Kidney tubule cell (primary cell): ENCODE measurements at regions not wholly inside any gene's neighbourhood (a gene's known extent, or its start where the extent isn't known, plus 50 kb on each side); places are given as distances from the start of the nearest gene placed in this dataset.

Experiments used
- DNase-seq: peaks from one replicate; pipeline ENCODE4 v3.0.0-alpha.2; 2018; ENCODE audit warnings: low spot score

- DNase-seq, result no peak
Measured at GRCh38 chr6:170114187-170114945, 176.5 kb downstream of the DLL1 start.

- no peak for DNase-seq
Measured at GRCh38 chr6:170113141-170113540, 177.7 kb downstream of the DLL1 start.

GRCh38 chr6:170112583-170112860, 178.4 kb downstream of the DLL1 start:
- DNase-seq, result no peak

- no peak for DNase-seq
Measured at GRCh38 chr6:170111816-170112582, 178.9 kb downstream of the DLL1 start.

- DNase-seq, result no peak
Measured at GRCh38 chr6:170111141-170111664, 179.7 kb downstream of the DLL1 start.

- DNase-seq, result no peak
Measured at GRCh38 chr6:170110201-170111140, 180.4 kb downstream of the DLL1 start.

- DNase-seq, result no peak
Measured at GRCh38 chr6:170108890-170109587, 181.8 kb downstream of the DLL1 start.

- no peak for DNase-seq
Measured at GRCh38 chr6:170108456-170108855, 182.4 kb downstream of the DLL1 start.

GRCh38 chr6:170107606-170108222, 183.2 kb downstream of the DLL1 start:
- no peak for DNase-seq

- DNase-seq, result no peak
Measured at GRCh38 chr6:170106906-170107525, 183.9 kb downstream of the DLL1 start.

- no peak for DNase-seq
Measured at GRCh38 chr6:170102582-170103481, 188.0 kb downstream of the DLL1 start.

GRCh38 chr6:170102038-170102437, 188.8 kb downstream of the DLL1 start:
- DNase-seq, result no peak

GRCh38 chr6:170101281-170102035, 189.4 kb downstream of the DLL1 start:
- DNase-seq, result no peak

GRCh38 chr6:170100046-170100445, 190.8 kb downstream of the DLL1 start:
- DNase-seq, result no peak

- DNase-seq, result no peak
Measured at GRCh38 chr6:170099387-170099786, 191.5 kb downstream of the DLL1 start.

GRCh38 chr6:170098428-170099170, 192.3 kb downstream of the DLL1 start:
- no peak for DNase-seq

GRCh38 chr6:170097505-170098427, 193.1 kb downstream of the DLL1 start:
- no peak for DNase-seq
